ENCODE measurements at regions not wholly inside any gene's neighbourhood (a gene's known extent, or its start where the extent isn't known, plus 50 kb on each side); places are given as distances from the start of the nearest gene placed in this dataset.

GRCh38 chr6:146878168-146878951 is 279.6 kb downstream of the ADGB start (continued):
- no peak for TF ChIP-seq HIC2 (CRISPR knock-in tag; IDR thresholded peaks at IDR 0.05; ENCODE audit: low read depth)
- no peak for TF ChIP-seq MXD1 (CRISPR knock-in tag; IDR thresholded peaks at IDR 0.05)
- no peak for TF ChIP-seq MLXIP (CRISPR knock-in tag; IDR thresholded peaks at IDR 0.05; ENCODE audit: borderline replicate concordance)
- no peak for TF ChIP-seq KLF11 (CRISPR knock-in tag; IDR thresholded peaks at IDR 0.05)
- TF ChIP-seq KDM5B (CRISPR knock-in tag; IDR thresholded peaks at IDR 0.05; ENCODE audit: borderline replicate concordance): no peak

GRCh38 chr6:146878952-146879340 is 280.2 kb downstream of the ADGB start:
- 5% methylated on average over 2 of the region's 2 CpGs for WGBS (ENCODE audit: low lambda C conversion rate)
- FAIRE-seq (no peak), DNase-seq (ENCODE audit: low spot score) (no peak)
- TF ChIP-seq GLMP (CRISPR knock-in tag; IDR thresholded peaks at IDR 0.05; ENCODE audit: borderline replicate concordance) (no peak), ZHX1 (CRISPR knock-in tag; IDR thresholded peaks at IDR 0.05; ENCODE audit: low read depth) (no peak), ZNF788 (CRISPR knock-in tag; IDR thresholded peaks at IDR 0.05; ENCODE audit: borderline replicate concordance) (no peak), MLXIP (CRISPR knock-in tag; IDR thresholded peaks at IDR 0.05; ENCODE audit: borderline replicate concordance) (no peak)

More at GRCh38 chr6:146878952-146879340, 280.2 kb downstream of the ADGB start:
- BruUV-seq (replicated peaks): no TSS peak
- Histone ChIP-seq H2AFZ (ENCODE audit: low read length) (no peak overlapping the region), H3K27ac (ENCODE audit: extremely low read length, insufficient read depth, low read length) (no peak overlapping the region), H3K9me3 (ENCODE audit: low read length) (no peaks in the 10 kb centered on the region), H3K27me3 (ENCODE audit: control insufficient read depth in 1 of 2, insufficient read depth in 2 of 2, low read length in 2 of 2) (no peaks in the 10 kb centered on the region), H3K4me3 (replicated peaks in 1 of 3; ENCODE audit: insufficient read depth in 1 of 3, low read depth in 2 of 3, low read length in 3 of 3) (no peak overlapping the region), H3K9ac (ENCODE audit: insufficient read depth, low read depth, low read length) (no peak overlapping the region), H4K20me1 (ENCODE audit: insufficient read depth, low read length) (no peaks in the 10 kb centered on the region), H3K4me1 (ENCODE audit: insufficient read depth, low read length) (no peaks in the 10 kb centered on the region), H3K36me3 (replicated peaks in 1 of 2; ENCODE audit: control insufficient read depth in 1 of 2, insufficient read depth in 2 of 2, low read length in 2 of 2) (no peaks in the 10 kb centered on the region), H3K4me2 (ENCODE audit: low read depth, low read length) (no peak overlapping the region), H3K79me2 (ENCODE audit: insufficient read depth, low read length) (no peaks in the 10 kb centered on the region)
- ChIA-PET CTCF (ENCODE audit: low intra/inter-chr PET ratio, low total read pairs) (no interaction called here), POLR2A (no interaction called here)
- intact Hi-C loops (cut with micrococcal nuclease; ENCODE audit: unreplicated experiment): no loop called here
- no peak for ATAC-seq
- in situ Hi-C loops (cut with HindIII; ENCODE audit: extremely low pct_ligation_motif_present, low pct_unique_long_range_greater_than_20kb): no loop called here
